ENCODE measurements at regions not wholly inside any gene's neighbourhood (a gene's known extent, or its start where the extent isn't known, plus 50 kb on each side); places are given as distances from the start of the nearest gene placed in this dataset.

DNA sequence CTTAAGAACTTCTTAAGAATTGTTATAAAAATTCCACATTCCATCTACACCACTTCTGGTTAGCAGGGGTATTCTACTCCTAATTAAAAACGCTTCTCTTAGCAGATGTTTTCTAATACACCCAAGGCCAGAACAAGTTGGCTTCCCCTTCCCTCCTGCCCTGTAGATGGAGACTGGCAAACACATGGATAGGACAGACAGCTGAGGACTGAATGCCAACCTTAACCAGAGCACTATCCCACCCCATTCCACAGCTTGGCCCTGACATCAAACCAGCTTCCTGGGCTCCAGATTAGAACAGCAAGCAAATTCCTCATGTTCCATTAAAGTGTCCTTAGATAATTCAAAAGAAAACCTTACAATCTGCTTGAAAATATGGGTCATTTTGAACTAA lies 56.6 kb upstream of the IL6 start:
- Histone ChIP-seq H3K9me3 (ENCODE audit: control insufficient read depth in 4 of 4, low read length in 3 of 4) (no peaks in the 10 kb centered on the region), H3K9ac (ENCODE audit: low read depth in 1 of 2, low read length in 2 of 2) (no peak overlapping the region), H3K36me3 (ENCODE audit: control insufficient read depth in 4 of 4, insufficient read depth in 3 of 4, low read depth in 1 of 4, low read length in 3 of 4) (no peaks in the 10 kb centered on the region), H3K27ac (ENCODE audit: low read depth in 1 of 2, low read length in 2 of 2) (no peak overlapping the region), H3K27me3 (ENCODE audit: control insufficient read depth in 4 of 4, insufficient read depth in 4 of 4, low read length in 3 of 4) (no peaks in the 10 kb centered on the region), H3K4me3 (ENCODE audit: low read depth in 1 of 3, low read length in 3 of 3) (no peak overlapping the region), H3K4me1 (ENCODE audit: control insufficient read depth in 4 of 4, insufficient read depth in 4 of 4, low read length in 3 of 4) (no peaks in the 10 kb centered on the region)
- DNase-seq (ENCODE audit: low spot score): no peak
- WGBS: 76% methylated on average over 1 of the region's 1 CpG
- TF ChIP-seq SP1 (IDR thresholded peaks at IDR 0.05) (no peak), FOXA1 (IDR thresholded peaks at IDR 0.05) (no peak), TAF1 (conservative IDR thresholded peaks at IDR 0.05) (no peak), HNF4A (conservative IDR thresholded peaks at IDR 0.05) (no peak), CTCF (IDR thresholded peaks at IDR 0.05; ENCODE audit: low read depth, low read length, missing input control) (no peak), EGR1 (IDR thresholded peaks at IDR 0.05; ENCODE audit: low read depth in 2 of 2) (no peak), REST (IDR thresholded peaks at IDR 0.05) (no peak)

DNA sequence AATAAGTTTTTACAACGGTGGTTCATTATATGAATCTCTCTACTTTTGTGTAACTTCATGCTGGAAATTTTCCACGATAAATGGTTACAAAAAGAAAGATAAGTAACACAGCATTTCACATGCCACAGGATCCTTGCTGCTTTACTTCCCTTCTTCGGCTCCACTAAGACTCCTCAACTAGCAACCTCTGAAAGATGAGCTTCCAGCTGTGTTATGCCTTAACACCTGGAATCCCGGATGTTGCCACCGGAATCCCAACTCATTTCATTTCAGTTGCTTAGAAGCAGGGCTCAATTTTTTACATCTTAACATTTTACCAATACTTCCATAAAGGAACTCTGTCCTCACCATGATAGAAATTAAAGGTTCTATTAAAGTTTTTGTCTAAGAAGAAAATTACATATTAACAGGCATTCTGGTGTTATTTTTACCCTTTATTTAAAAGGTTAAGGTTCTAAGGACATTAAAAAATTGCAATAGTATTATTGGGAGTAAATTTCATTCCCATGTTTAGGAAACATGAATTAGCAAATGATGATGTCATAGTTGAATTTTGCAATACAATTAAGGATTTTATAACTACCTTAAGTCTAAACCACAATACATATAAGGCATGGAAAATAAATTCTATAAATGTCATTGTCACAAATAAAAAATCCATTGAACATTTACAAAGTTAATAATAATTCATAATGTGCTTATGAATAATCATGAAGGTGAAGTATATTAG lies 57.1 kb upstream of the IL6 start:
- Histone ChIP-seq H3K4me3 (ENCODE audit: low read depth in 1 of 3, low read length in 3 of 3) (no peak overlapping the region), H3K9me3 (ENCODE audit: control insufficient read depth in 4 of 4, low read length in 3 of 4) (no peaks in the 10 kb centered on the region)
- no peak for DNase-seq (ENCODE audit: low spot score)

More for the DNA sequence above, 57.1 kb upstream of the IL6 start:
- Histone ChIP-seq H3K4me1 (ENCODE audit: control insufficient read depth in 4 of 4, insufficient read depth in 4 of 4, low read length in 3 of 4) (no peaks in the 10 kb centered on the region), H3K27me3 (ENCODE audit: control insufficient read depth in 4 of 4, insufficient read depth in 4 of 4, low read length in 3 of 4) (no peaks in the 10 kb centered on the region), H3K27ac (ENCODE audit: low read depth in 1 of 2, low read length in 2 of 2) (no peak overlapping the region), H3K9ac (ENCODE audit: low read depth in 1 of 2, low read length in 2 of 2) (no peak overlapping the region), H3K36me3 (ENCODE audit: control insufficient read depth in 4 of 4, insufficient read depth in 3 of 4, low read depth in 1 of 4, low read length in 3 of 4) (no peaks in the 10 kb centered on the region)
- WGBS: 73% methylated on average over 5 of the region's 5 CpGs
- TF ChIP-seq ATF3 (IDR thresholded peaks at IDR 0.05) (no peak), RAD21 (IDR thresholded peaks at IDR 0.05) (no peak), CTCF (IDR thresholded peaks at IDR 0.05; ENCODE audit: low read depth, low read length, missing input control) (no peak), FOXA1 (IDR thresholded peaks at IDR 0.05) (no peak), SP1 (IDR thresholded peaks at IDR 0.05) (no peak), NR2F2 (IDR thresholded peaks at IDR 0.05) (no peak), EGR1 (IDR thresholded peaks at IDR 0.05; ENCODE audit: low read depth in 2 of 2) (no peak), YY1 (IDR thresholded peaks at IDR 0.05) (no peak)

Data from liver (tissue), 8 donors.